Hepatocyte (in vitro differentiated cells): ENCODE measurements at regions not wholly inside any gene's neighbourhood (a gene's known extent, or its start where the extent isn't known, plus 50 kb on each side); places are given as distances from the start of the nearest gene placed in this dataset.

ENCODE experiments used
- DNase-seq: peaks from one replicate; pipeline ENCODE4 v3.0.0-alpha.2; 2016; ENCODE audit warnings: low spot score
- H2AFZ ChIP-seq: fragments of 200-600 bp; sonication (generic); 2 replicates; pipeline ENCODE4 v1.6.0; 2016; ENCODE audit warnings: antibody characterized with exemption, mild to moderate bottlenecking
- H3K27ac ChIP-seq: fragments of 200-600 bp; sonication (generic); 2 replicates; pipeline ENCODE4 v1.5.1; 2016; ENCODE audit warnings: mild to moderate bottlenecking
- H3K27me3 ChIP-seq: fragments of 200-600 bp; sonication (generic); 2 replicates; pipeline ENCODE4 v1.6.1; 2016
- H3K36me3 ChIP-seq: fragments of 200-600 bp; sonication (generic); replicated peaks from 2 replicates; pipeline ENCODE4 v1.5.1; 2016; ENCODE audit warnings: low read depth; ENCODE audit not compliant: insufficient read depth
- H3K4me1 ChIP-seq: fragments of 200-600 bp; sonication (generic); 2 replicates; pipeline ENCODE4 v1.5.1; 2016; ENCODE audit warnings: mild to moderate bottlenecking, moderate library complexity; ENCODE audit not compliant: insufficient read depth
- H3K4me2 ChIP-seq: fragments of 200-600 bp; sonication (generic); 2 replicates; pipeline ENCODE4 v1.6.0; 2016
- H3K4me3 ChIP-seq: fragments of 200-600 bp; sonication (generic); 2 replicates; pipeline ENCODE4 v1.5.1; 2016; ENCODE audit warnings: mild to moderate bottlenecking
- H3K79me2 ChIP-seq: fragments of 200-600 bp; sonication (generic); 2 replicates; pipeline ENCODE4 v1.6.0; 2017; ENCODE audit warnings: mild to moderate bottlenecking
- H3K9me2 ChIP-seq: fragments of 200-600 bp; sonication (generic); replicated peaks from 2 replicates; pipeline ENCODE4 v1.6.0; 2017; ENCODE audit warnings: mild to moderate bottlenecking; ENCODE audit not compliant: insufficient read depth
- H3K9me3 ChIP-seq: fragments of 200-600 bp; sonication (generic); 2 replicates; pipeline ENCODE4 v1.5.1; 2016; ENCODE audit warnings: low read depth, mild to moderate bottlenecking
- H4K20me1 ChIP-seq: fragments of 200-600 bp; sonication (generic); 2 replicates; pipeline ENCODE4 v1.6.0; 2016; ENCODE audit warnings: mild to moderate bottlenecking; ENCODE audit not compliant: insufficient read depth, poor library complexity, severe bottlenecking
- EZH2 ChIP-seq: fragments of 200-600 bp; sonication (generic); IDR thresholded peaks from 2 replicates; pipeline ENCODE4 v1.6.1; 2016; ENCODE audit warnings: antibody characterized with exemption, mild to moderate bottlenecking, borderline replicate concordance
- EZH2phosphoT487 ChIP-seq: fragments of 200-600 bp; sonication (generic); IDR thresholded peaks from one replicate; pipeline ENCODE4 v1.6.1; 2018; ENCODE audit warnings: antibody characterized with exemption, mild to moderate bottlenecking, low read depth, moderate library complexity; ENCODE audit not compliant: unreplicated experiment, severe bottlenecking
- WGBS: methylation state at CpG from one replicate; pipeline ENCODE4 v1.1.6; 2016; ENCODE audit warnings: low lambda C conversion rate; ENCODE audit errors: missing lambda C conversion rate; 5-methylcytosine and 5-hydroxymethylcytosine counted together
- TF ChIP-seq, protein P1 (sequence below): fragments of 200-600 bp; sonication (generic); IDR thresholded peaks from 2 replicates; pipeline ENCODE4 v1.5.1; 2016; ENCODE audit warnings: antibody characterized with exemption, mild to moderate bottlenecking; ENCODE audit not compliant: poor library complexity

DNA sequence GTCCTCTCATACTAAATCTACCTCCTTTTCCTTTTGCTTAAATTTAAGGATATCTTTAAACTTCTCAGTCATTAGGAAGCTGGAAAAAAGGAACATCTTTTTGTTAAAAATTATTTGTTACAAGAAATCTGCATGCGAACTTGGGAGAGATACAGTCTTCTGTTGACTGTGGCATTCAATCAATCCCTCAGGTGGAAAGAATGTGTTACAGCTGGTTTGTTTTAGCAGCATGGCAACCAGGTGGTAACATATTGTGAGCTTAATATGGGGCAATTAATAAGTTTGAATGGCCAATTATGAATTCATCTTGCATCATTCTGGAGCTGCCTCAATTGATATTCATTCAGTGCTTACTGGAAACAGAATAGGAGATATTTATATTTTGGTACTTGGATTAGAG, 135.0 kb downstream of the GC start:
- H3K4me1 ChIP-seq = no peaks in the 10 kb centered on the region
- H3K9me3 ChIP-seq = no peaks in the 10 kb centered on the region
- TF ChIP-seq EZH2 = no peak
- TF ChIP-seq, protein P1, sequence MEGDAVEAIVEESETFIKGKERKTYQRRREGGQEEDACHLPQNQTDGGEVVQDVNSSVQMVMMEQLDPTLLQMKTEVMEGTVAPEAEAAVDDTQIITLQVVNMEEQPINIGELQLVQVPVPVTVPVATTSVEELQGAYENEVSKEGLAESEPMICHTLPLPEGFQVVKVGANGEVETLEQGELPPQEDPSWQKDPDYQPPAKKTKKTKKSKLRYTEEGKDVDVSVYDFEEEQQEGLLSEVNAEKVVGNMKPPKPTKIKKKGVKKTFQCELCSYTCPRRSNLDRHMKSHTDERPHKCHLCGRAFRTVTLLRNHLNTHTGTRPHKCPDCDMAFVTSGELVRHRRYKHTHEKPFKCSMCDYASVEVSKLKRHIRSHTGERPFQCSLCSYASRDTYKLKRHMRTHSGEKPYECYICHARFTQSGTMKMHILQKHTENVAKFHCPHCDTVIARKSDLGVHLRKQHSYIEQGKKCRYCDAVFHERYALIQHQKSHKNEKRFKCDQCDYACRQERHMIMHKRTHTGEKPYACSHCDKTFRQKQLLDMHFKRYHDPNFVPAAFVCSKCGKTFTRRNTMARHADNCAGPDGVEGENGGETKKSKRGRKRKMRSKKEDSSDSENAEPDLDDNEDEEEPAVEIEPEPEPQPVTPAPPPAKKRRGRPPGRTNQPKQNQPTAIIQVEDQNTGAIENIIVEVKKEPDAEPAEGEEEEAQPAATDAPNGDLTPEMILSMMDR = no peak
- no peak for TF ChIP-seq EZH2phosphoT487
- no peaks in the 10 kb centered on the region for H3K27me3 ChIP-seq
- no peaks in the 10 kb centered on the region for H4K20me1 ChIP-seq
- H2AFZ ChIP-seq = no peak overlapping the region
- no peak for DNase-seq
- 98% methylated on average over 1 of the region's 1 CpG for WGBS
- no peaks in the 10 kb centered on the region for H3K9me2 ChIP-seq
- no peak overlapping the region for H3K4me2 ChIP-seq
- H3K79me2 ChIP-seq = no peaks in the 10 kb centered on the region
- H3K36me3 ChIP-seq = no peaks in the 10 kb centered on the region
- no peak overlapping the region for H3K27ac ChIP-seq
- no peak overlapping the region for H3K4me3 ChIP-seq

DNA sequence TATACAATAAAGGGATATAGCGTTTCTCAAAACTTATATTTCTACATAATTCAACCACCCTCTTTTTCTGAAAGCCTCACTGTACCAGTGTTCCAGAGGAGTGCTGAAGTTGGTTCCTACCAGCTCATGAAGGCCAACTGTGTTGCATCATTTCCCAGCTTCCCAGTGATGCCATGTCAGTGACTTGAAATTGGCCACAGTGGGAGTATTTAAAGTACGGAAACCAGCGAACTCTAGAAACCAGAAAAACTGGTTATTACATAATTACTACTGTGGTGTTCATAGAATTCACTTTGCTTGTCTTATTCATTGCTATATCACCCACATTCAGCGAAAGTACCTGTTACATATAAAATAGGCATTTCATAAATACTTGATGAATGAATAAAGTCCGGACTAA, 135.4 kb downstream of the GC start:
- Histone ChIP-seq H4K20me1 (no peaks in the 10 kb centered on the region), H3K79me2 (no peaks in the 10 kb centered on the region), H2AFZ (no peak overlapping the region), H3K27me3 (no peaks in the 10 kb centered on the region), H3K4me2 (no peak overlapping the region), H3K9me3 (no peaks in the 10 kb centered on the region), H3K4me3 (no peak overlapping the region), H3K9me2 (no peaks in the 10 kb centered on the region), H3K36me3 (no peaks in the 10 kb centered on the region), H3K27ac (no peak overlapping the region), H3K4me1 (no peaks in the 10 kb centered on the region)
- DNase-seq = no peak
- WGBS = 80% methylated on average over 5 of the region's 5 CpGs
- TF ChIP-seq EZH2 = no peak
- TF ChIP-seq, protein P1 = no peak
- TF ChIP-seq EZH2phosphoT487 = no peak

DNA sequence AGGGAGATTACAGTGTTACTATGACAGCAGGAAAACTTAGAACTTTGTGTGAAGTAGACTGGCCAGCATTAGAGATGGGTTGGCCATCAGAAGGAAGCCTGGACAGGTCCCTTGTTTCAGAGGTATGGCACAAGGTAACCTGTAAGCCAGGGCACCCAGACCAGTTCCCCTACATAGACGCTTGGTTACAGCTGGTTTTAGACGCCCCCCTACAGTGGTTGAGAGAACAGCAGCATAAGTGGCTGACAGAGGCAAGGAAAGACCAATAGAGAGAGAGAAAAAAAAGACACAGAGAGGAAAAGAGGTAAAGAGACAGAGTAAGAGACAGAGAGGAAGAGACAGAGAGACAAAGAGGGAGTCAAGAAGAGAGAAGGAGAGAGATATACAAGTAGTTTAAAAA, 144.5 kb downstream of the GC start:
- H3K79me2 ChIP-seq = no peaks in the 10 kb centered on the region
- H2AFZ ChIP-seq = no peak overlapping the region
- no peak overlapping the region for H3K27ac ChIP-seq
- no peak overlapping the region for H3K4me2 ChIP-seq
- H4K20me1 ChIP-seq = no peaks in the 10 kb centered on the region
- H3K36me3 ChIP-seq = no peaks in the 10 kb centered on the region
- no peaks in the 10 kb centered on the region for H3K9me3 ChIP-seq
- no peak overlapping the region for H3K4me3 ChIP-seq
- no peaks in the 10 kb centered on the region for H3K4me1 ChIP-seq
- no peak for DNase-seq
- H3K9me2 ChIP-seq = no peaks in the 10 kb centered on the region
- TF ChIP-seq EZH2phosphoT487 (no peak), EZH2 (no peak)
- TF ChIP-seq, protein P1 = no peak
- no peaks in the 10 kb centered on the region for H3K27me3 ChIP-seq
- WGBS = 83% methylated on average over 2 of the region's 2 CpGs

DNA sequence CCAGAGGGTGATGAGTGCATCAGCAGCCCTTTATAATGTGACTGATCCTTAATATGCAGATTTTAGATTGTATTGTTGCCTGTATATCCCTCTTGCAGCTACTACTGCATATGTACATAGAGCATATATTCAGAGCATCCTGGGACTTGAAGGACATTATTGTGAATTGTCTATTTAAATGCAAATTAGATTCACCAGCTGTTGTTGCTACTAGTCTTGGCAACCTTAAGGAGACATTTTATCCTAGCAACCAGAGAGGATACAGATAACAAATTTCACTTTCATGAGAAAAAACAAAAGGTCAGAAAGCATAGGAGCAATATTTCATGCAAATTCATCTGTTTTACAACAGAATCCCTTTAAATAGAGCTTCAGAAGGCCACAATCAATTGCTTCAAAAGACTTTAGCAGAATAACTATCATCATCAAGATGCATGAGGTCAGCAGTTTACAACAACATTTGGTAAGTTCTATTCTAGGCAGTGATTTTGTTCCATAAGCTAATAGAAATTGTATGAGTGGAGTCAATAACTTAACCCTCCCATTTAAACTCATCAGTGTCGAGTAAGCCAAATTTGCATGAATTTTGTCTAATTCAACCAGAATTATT, 148.6 kb downstream of the GC start:
- DNase-seq = no peak
- TF ChIP-seq EZH2 = no peak
- Histone ChIP-seq H3K27me3 (no peaks in the 10 kb centered on the region), H3K9me2 (no peaks in the 10 kb centered on the region), H3K9me3 (no peaks in the 10 kb centered on the region), H3K4me1 (no peaks in the 10 kb centered on the region), H3K79me2 (no peaks in the 10 kb centered on the region), H3K4me2 (no peak overlapping the region), H2AFZ (no peak overlapping the region), H3K36me3 (no peaks in the 10 kb centered on the region), H3K4me3 (no peak overlapping the region), H3K27ac (no peak overlapping the region), H4K20me1 (no peaks in the 10 kb centered on the region)
- 78% methylated on average over 1 of the region's 1 CpG for WGBS
